SK-N-MC (cell line): ENCODE measurements at regions not wholly inside any gene's neighbourhood (a gene's known extent, or its start where the extent isn't known, plus 50 kb on each side); places are given as distances from the start of the nearest gene placed in this dataset.
"Not testable (repeated sequence)": the region's sequence is repeated elsewhere in the genome, so short reads cannot be mapped to it uniquely, and the experiment has no call there.

ENCODE experiments used
- DNase-seq: peaks from one replicate; pipeline ENCODE4 v3.0.0-alpha.2; 2011; ENCODE audit warnings: low read depth, low spot score
- H3K27ac ChIP-seq: fragments of 200-600 bp; sonication (generic); 2 replicates; pipeline ENCODE4 v1.5.1; 2016; ENCODE audit warnings: mixed run types
- H3K36me3 ChIP-seq: fragments of 200-600 bp; sonication (generic); 2 replicates; pipeline ENCODE4 v1.6.1; 2017; ENCODE audit warnings: antibody characterized with exemption, low read length, mixed read lengths; ENCODE audit not compliant: insufficient read depth
- H3K4me3 ChIP-seq: fragments of 200-600 bp; sonication (generic); 2 replicates; pipeline ENCODE4 v1.5.1; 2016
- H3K9ac ChIP-seq: fragments of 200-600 bp; sonication (generic); 2 replicates; pipeline ENCODE4 v1.8.0; 2017; ENCODE audit warnings: mixed run types, mixed read lengths; ENCODE audit not compliant: insufficient read length
- H3K9me3 ChIP-seq: fragments of 200-600 bp; sonication (generic); 2 replicates; pipeline ENCODE4 v1.6.1; 2017; ENCODE audit warnings: low read depth, mild to moderate bottlenecking, antibody characterized with exemption, low read length, moderate library complexity, mixed read lengths

DNA sequence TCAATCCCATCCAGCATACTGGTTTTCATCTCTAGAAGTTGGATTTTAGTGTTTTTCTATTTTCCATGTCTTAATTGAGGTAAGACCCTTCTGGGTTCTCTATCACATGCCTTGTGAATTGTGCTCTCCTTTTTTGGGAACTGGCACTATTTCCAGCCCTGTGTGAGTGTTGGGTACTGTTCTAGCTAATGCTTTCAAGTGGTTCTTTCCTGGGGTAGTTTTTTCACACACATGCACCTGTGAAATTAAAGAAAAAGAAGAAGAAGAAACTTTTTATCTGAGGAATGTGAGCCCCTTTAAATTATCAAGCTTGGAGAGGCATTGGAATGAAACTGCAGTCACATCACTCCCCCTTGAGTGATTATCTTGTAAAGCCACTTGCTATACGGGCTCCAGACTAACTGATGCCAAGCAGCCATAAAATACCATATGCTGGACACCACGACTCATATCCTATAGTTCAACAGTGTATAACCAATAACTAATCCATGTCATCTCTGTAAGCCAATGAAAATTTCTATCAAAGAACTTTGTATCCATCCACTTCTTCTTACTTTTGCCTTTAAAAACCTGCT is 102.4 kb downstream of the FAM72B start:
- not testable (repeated sequence) for H3K9me3 ChIP-seq, DNase-seq, H3K4me3 ChIP-seq, H3K9ac ChIP-seq, H3K36me3 ChIP-seq, H3K27ac ChIP-seq

GRCh38 chr1:121082995-121083394 is 101.1 kb downstream of the FAM72B start:
- not testable (repeated sequence) for DNase-seq, H3K36me3 ChIP-seq, H3K9me3 ChIP-seq, H3K27ac ChIP-seq, H3K9ac ChIP-seq, H3K4me3 ChIP-seq

- not testable (repeated sequence) for H3K9ac ChIP-seq, H3K4me3 ChIP-seq, DNase-seq, H3K36me3 ChIP-seq, H3K27ac ChIP-seq, H3K9me3 ChIP-seq
Measured at GRCh38 chr1:121086249-121086648, 97.9 kb downstream of the FAM72B start.

DNA sequence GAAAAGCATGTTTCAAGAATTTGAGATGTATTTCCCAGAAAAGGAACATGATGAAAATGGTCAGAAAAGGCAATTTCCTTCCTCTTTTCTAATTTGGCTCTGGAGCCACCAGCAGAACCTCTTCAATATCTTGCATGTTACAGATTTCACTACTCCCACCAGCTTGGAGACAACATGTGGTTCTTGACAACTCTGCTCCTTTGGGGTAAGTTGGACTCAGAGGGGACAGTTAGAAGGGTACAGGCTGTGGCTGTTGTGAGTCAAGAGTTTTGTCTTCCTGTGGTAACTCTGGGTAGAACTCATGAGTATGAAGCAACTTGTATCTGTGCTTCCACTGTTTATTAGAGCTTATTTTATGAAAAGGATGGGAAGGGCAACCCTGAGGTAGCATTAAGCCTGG is 96.9 kb downstream of the FAM72B start:
- not testable (repeated sequence) for DNase-seq, H3K9ac ChIP-seq, H3K9me3 ChIP-seq, H3K27ac ChIP-seq, H3K4me3 ChIP-seq, H3K36me3 ChIP-seq

DNA sequence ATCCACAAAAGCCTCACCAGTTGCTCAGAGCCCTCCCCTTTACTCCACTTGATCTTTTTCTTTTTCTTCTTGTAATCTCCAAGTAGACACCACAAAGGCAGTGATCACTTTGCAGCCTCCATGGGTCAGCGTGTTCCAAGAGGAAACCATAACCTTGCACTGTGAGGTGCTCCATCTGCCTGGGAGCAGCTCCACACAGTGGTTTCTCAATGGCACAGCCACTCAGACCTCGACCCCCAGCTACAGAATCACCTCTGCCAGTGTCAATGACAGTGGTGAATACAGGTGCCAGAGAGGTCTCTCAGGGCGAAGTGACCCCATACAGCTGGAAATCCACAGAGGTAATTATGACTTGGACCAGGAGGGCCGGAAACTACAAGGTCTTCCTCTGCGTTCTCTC is 95.6 kb downstream of the FAM72B start:
- not testable (repeated sequence) for H3K9ac ChIP-seq, H3K9me3 ChIP-seq, H3K27ac ChIP-seq, H3K4me3 ChIP-seq, H3K36me3 ChIP-seq, DNase-seq

DNA sequence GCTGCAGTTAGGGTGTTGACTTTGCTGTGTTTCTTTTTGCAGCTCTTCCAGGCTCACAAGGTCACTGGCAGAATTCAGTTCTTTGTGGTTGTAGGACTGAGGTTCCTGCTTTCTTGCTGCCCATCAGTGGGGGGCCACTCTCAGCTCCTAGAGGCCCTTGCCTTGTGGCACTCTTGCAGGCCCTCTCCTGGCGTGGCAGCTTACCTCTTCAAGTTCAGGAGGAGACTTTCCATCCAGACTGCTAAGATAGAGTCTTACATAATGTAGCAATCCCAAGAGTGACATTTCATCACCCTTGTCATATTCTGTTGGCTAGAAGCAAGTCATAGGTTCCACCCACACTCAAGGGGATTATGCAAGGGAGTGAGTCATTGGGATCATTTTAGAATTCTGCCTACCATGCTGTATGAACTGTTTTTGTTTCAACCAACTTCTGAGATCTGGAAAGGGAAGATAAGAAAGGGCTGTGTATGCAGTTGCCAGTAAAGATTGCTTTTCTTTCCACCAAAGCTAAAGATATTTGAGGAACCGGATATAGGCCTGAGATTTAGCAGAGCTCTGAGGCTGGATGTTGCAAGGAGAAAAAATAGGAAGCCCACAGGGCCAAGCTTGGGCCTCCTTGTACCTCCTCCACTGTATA is 91.7 kb downstream of the FAM72B start:
- not testable (repeated sequence) for H3K36me3 ChIP-seq, DNase-seq, H3K9me3 ChIP-seq, H3K9ac ChIP-seq, H3K27ac ChIP-seq, H3K4me3 ChIP-seq

GRCh38 chr1:121095014-121095413 is 89.1 kb downstream of the FAM72B start:
- DNase-seq, H3K9me3 ChIP-seq, H3K9ac ChIP-seq, H3K36me3 ChIP-seq, H3K4me3 ChIP-seq, H3K27ac ChIP-seq: not testable (repeated sequence)

DNA sequence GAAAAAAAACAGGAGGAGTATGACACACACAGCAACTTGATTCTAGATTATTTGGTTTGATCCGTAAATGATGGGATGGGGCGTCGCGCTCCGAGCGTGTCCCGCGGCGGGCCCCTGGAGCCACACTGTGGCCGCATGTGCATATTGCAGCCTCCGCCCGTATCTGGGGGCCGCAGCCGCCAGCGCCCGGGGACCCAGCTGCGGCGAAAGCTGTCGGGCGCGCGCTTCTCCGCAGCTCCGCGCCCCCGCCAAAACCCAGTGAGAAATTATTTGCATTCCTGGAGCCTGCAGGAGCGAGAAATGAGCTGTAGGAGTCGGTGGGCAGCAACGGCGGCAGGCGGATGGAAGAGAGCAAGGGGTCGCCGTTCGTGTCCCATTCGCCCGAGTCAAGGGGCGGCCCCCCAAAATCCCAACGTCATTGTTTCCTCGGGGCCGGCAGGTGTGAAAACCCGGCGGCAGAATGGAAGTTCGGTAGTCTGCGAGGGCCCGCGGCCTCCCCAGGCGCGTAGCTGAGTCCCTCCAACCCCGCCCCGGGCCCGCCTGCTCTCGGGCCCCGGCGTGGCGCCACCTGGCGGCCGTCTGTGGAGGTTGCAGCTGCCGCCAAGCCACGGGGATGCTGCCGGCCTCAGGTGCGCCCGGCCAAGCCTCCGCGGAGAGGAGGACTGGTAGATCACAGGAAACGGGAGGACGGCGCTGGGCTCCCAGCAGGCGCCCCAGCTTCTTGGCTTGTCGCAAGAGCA is 86.8 kb downstream of the FAM72B start:
- H3K4me3 ChIP-seq, result peak overlapping the region; percentile 54
- not testable (repeated sequence) for DNase-seq, H3K9ac ChIP-seq, H3K9me3 ChIP-seq, H3K36me3 ChIP-seq, H3K27ac ChIP-seq

GRCh38 chr1:121097867-121098215 is 86.3 kb downstream of the FAM72B start:
- DNase-seq, H3K36me3 ChIP-seq, H3K9me3 ChIP-seq, H3K27ac ChIP-seq, H3K9ac ChIP-seq: not testable (repeated sequence)
- peak overlapping the region; percentile 54 for H3K4me3 ChIP-seq

- not testable (repeated sequence) for H3K4me3 ChIP-seq, DNase-seq, H3K36me3 ChIP-seq, H3K9me3 ChIP-seq, H3K9ac ChIP-seq, H3K27ac ChIP-seq
Measured at GRCh38 chr1:121109025-121109424, 75.1 kb downstream of the FAM72B start.

- not testable (repeated sequence) for H3K4me3 ChIP-seq, H3K9me3 ChIP-seq, H3K9ac ChIP-seq, DNase-seq, H3K36me3 ChIP-seq, H3K27ac ChIP-seq
Measured at GRCh38 chr1:121116522-121117297, 67.4 kb downstream of the FAM72B start.

- not testable (repeated sequence) for H3K9ac ChIP-seq, H3K9me3 ChIP-seq, H3K27ac ChIP-seq, H3K36me3 ChIP-seq, DNase-seq, H3K4me3 ChIP-seq
Measured at GRCh38 chr1:121117298-121117611, 66.9 kb downstream of the FAM72B start.

GRCh38 chr1:121117622-121118479 is 66.3 kb downstream of the FAM72B start:
- not testable (repeated sequence) for H3K4me3 ChIP-seq, H3K36me3 ChIP-seq, DNase-seq, H3K9me3 ChIP-seq, H3K27ac ChIP-seq, H3K9ac ChIP-seq
